GM18873 (cell line): ENCODE measurements at regions not wholly inside any gene's neighbourhood (a gene's known extent, or its start where the extent isn't known, plus 50 kb on each side); places are given as distances from the start of the nearest gene placed in this dataset.

Source experiments
- ATAC-seq: cut with Tn5 transposase; IDR thresholded peaks from one replicate; pipeline ENCODE4 v1.9.1; 2021; ENCODE audit warnings: mild to moderate bottlenecking, moderate library complexity, moderate number of reproducible peaks; ENCODE audit not compliant: unreplicated experiment, low FRiP score

DNA sequence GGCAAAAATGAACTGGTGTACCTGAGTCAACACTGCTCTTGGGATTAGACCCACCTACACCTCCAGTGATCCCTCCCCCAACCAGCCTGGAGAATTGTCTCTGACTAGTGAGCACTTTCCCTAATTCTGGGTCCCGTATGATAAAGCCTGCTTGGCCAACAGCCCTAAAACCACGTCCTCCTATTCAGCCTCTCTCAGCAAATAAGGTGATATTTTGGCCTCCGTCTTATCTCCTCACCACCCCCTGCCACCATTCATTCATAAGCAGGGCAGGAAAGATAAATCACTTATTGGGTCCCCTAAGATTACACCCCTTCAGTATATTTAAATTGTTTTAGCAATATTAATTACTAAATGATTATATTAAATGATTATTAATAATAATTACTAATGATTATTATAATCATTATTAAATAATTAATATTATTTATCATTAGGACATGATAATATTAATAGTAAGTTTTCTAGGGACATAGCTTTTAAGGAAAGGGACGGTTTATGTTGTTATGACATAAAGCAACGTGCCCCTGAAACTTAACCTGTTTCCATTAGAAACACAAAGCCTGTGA lies 108.0 kb downstream of the DUSP10 start:
- ATAC-seq, result no peak

DNA sequence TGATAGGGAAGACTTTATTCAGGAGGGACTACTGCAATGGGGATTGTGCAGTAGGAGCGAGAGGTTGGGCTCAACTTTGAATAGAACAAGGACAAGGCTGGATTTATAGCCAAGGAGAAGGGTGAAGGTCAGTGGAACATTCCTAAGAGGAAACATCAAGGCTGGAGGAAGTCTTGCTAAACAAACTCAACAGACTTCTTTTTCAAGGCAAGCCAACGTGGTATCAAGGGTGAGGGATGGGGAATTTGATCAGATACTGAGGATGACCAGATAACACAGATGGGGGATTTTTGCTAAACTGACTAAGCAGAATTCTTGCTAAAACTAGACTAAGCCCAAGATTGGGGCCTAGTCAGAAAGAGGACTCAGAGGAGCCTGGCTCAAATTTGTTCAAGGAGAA lies 107.3 kb downstream of the DUSP10 start:
- no peak for ATAC-seq

DNA sequence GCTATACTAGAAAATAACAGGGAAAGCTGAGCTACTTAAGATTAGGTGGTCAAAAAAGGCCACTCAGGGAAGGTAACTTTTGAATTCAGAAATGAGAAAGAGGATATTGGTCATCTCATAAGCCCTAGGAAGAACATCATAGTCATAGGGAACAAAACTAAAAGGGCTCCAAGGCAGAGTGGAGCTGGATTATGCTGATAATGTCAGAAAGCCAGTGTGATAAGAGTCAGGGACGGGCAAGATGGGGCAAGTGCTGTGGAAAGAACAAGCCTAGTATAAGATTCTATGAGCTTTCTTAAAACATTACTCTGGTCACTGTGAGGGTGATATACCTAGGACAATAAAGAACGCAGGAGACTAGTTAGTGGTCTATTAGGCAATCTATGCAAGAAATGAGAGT lies 106.6 kb downstream of the DUSP10 start:
- ATAC-seq, result no peak

DNA sequence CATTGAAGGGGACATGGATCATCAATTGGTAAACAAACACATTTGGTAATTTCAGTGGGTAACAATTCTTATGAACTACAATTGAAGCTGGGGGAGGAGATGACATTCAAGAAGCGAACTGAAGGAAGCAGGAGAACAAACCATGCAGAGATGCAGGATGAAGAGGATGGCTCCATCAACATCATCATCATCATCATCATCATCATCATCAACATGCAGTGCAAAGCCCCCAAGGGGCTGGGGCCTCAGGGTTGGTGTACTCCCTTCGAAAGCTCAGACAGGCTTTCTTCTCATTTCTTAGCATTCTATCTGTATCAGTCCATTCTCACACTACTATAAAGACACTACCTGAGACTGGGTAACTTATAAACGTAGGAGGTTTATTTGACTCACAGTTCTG lies 105.8 kb downstream of the DUSP10 start:
- no peak for ATAC-seq

DNA sequence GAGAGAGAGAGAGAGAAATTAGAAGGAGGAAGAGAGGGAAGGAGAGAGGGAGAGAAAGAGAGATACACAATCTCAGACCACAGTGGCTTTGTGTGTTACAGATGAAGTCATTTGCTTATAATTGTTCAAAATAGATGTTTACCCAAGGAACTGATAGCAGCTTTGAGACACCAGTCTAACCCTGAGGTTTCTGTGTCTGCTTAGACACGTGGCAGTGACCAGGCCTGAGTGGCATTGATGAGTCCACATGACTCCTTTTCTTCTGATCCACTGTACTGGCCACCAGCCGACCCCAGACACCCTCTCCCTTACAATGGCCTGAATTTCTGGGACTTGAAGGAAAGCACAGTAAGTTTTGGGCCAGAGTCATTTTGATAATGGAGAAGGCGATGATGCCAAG lies 104.9 kb downstream of the DUSP10 start:
- ATAC-seq, result no peak

DNA sequence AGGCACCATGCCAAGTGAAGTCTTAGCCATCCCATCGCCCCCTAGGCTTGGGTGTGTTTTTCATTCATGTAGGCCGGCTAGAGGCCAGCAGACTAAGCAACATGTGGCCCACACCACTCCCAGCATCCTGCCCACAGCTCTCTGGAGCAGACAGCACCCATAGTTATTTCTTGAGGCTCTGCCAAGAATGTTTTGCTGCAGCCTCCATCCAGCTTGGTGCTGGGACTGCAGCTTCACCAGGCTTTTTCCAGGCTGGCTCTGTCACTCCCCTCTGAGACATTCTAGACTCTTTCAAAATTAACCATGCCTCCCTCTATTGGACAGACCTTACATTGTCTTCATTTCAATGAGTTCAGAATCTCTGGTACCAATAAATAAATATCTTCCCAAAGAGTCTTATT lies 104.2 kb downstream of the DUSP10 start:
- no peak for ATAC-seq

DNA sequence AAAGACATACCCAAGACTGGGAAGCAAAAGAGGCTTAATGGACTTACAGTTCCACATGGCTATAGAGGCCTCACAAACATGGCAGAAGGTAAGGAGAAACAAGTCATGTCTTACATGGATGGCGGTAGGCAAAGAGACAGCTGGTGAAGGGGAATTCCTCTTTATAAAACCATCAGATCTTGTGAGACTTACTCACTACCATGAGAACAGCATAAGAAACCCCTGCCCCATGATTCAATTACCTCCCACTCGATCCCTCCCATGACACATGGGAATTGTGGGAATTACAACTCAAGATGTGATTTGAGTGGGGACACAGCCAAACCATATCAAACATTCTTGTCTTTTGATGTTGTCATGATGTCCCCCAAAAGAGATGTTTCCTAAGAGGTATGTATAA lies 103.3 kb downstream of the DUSP10 start:
- no peak for ATAC-seq

DNA sequence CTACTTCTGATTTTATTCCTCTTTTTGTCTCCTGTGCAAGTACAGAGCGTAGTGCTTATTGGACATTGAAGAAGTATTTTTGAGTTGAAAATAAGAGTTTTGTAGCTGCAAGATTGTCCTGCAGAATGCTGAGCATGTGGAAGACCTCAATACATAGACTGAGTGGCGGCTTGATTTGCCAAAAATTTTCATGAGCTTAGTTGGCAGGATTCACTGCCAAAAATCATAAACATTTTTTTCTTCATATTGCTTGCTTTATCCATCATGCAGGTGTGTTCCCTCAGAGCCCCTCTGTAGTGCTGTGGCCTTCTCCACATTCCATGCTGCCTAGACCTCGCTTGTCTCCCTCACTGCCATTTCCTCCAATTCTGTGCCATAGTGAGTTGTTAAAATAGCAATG lies 100.1 kb downstream of the DUSP10 start:
- no peak for ATAC-seq

DNA sequence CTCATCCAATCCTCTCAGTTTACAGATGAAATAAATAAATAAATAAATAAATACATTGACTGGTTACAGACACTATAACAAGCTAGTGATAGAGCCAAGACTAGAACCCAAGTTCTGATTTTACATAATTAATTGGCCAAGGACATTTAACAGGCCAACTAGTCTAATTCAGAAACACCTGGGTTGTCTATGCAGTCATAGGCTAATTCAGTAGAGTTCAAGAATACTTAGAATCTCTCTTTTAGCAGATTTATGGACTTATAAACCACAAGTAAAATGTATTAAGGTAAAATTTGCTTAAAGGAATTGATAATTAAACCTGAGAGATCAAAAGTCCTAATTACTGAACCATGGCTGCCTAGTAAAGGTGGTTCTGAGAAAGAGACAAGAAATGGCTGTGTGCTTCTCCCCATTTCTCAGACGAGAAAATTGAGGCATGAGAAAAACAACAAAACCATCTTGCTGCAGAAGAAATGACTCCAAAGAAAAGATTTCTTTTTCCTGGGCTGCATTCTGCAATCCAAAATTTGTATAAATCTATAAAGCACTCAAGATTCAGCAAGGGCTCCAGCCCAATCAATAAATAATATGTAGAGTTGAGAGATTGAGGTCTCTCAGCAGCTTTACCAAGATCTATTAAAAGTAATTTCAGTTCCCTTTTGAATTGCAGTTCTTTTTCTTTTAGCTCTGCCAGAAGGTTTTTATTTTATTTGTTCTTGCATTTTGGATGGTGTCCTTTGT lies 98.3 kb downstream of the DUSP10 start:
- peak; percentile 61 for ATAC-seq

DNA sequence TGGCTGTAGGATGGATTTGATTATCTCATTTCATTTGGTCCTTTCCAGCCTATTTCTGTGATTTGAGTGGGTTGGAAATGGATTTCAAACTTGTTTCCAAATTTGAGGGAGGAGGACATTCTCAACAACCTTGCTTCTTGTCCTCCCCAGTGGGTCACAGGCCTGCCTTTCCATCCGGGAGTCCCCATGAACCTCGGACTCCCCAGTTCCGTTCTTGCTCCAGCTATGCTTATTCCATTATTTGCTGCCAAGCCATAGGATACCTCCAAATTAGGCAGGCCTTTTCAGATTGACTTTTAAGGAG lies 97.8 kb downstream of the DUSP10 start:
- ATAC-seq, result peak; percentile 17

DNA sequence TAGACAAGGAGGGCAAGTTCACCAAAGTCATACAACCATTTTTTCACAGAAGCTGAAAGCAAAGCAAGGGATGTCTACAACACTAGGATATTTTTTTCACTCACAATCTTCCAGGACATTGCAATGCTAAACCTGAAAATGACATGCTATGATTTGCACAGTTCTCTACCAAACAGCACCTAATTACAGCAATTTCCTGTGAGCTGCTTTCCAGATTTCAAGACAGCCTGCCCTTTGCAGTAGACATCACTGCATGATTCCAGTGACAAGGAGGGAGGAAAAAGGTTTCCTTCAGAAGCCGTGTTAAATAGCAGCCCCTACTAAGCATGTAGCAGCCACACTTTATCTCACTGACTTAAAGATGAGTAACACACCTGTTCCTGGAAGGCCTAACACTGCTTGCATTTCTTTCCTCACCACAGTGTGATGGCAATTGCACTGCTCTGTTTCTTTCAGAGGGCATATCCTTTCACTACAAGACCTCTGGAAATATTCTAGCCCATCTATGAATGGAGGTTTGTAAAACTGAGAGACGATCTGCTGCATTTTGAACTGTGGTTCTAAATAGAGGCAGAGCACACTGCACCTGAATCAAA lies 97.1 kb downstream of the DUSP10 start:
- ATAC-seq, result no peak

DNA sequence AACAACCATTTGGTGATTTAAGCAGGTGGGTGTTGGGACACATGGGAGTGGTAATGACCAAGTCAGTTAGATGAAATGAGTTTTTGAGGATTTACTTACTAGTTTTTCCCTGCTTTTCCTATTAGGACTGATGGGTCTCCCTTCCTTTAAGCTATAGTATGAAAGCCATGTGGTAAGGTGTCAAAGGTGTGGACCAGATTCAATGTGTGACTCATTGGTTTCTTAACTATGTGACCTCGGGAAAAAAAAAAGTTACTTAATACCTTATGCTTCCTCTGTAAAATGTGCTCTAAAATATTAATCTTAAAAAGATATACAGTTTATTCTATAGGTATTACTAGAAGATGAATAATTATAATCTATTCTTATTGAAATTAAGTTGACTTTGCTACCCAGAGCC lies 93.7 kb downstream of the DUSP10 start:
- ATAC-seq, result no peak
